MM.1S (cell line): ENCODE measurements at regions not wholly inside any gene's neighbourhood (a gene's known extent, or its start where the extent isn't known, plus 50 kb on each side); places are given as distances from the start of the nearest gene placed in this dataset.

Source experiments
- DNase-seq: peaks from one replicate; pipeline ENCODE4 v3.0.0-alpha.2; 2015
- H2AFZ ChIP-seq: fragments of 300-600 bp; sonication (generic); 2 replicates; pipeline ENCODE4 v1.6.0; 2016; ENCODE audit warnings: antibody characterized with exemption, low read length
- H3F3A ChIP-seq: fragments of 300-600 bp; sonication (generic); 2 replicates; pipeline ENCODE4 v1.6.1; 2016; ENCODE audit warnings: mild to moderate bottlenecking, antibody characterized with exemption, low read length, moderate library complexity, mixed read lengths; ENCODE audit not compliant: insufficient read depth
- H3K27ac ChIP-seq: fragments of 300-600 bp; sonication (generic); 2 replicates; pipeline ENCODE4 v1.5.1; 2016; ENCODE audit warnings: mild to moderate bottlenecking, low read length
- H3K27me3 ChIP-seq: fragments of 300-600 bp; sonication (generic); replicated peaks from 2 replicates; pipeline ENCODE4 v1.6.0; 2016; ENCODE audit warnings: low read length; ENCODE audit not compliant: insufficient read depth
- H3K36me3 ChIP-seq: fragments of 300-600 bp; sonication (generic); replicated peaks from 2 replicates; pipeline ENCODE4 v1.6.1; 2016; ENCODE audit warnings: mild to moderate bottlenecking, low read length, mixed read lengths; ENCODE audit not compliant: insufficient read depth
- H3K4me1 ChIP-seq: fragments of 300-600 bp; sonication (generic); 2 replicates; pipeline ENCODE4 v1.6.1; 2016; ENCODE audit warnings: low read length, mixed read lengths
- H3K4me2 ChIP-seq: fragments of 300-600 bp; sonication (generic); 2 replicates; pipeline ENCODE4 v1.6.0; 2016; ENCODE audit warnings: low read depth, low read length
- H3K4me3 ChIP-seq: fragments of 300-600 bp; sonication (generic); 2 replicates; pipeline ENCODE4 v1.5.1; 2016; ENCODE audit warnings: low read length, mixed read lengths
- H3K79me2 ChIP-seq: fragments of 300-600 bp; sonication (generic); 2 replicates; pipeline ENCODE4 v1.6.1; 2016; ENCODE audit warnings: mixed run types, low read length, mixed read lengths
- H3K9ac ChIP-seq: fragments of 300-600 bp; sonication (generic); 2 replicates; pipeline ENCODE4 v1.6.1; 2016; ENCODE audit warnings: low read length, mixed read lengths
- H3K9me2 ChIP-seq: fragments of 300-600 bp; sonication (generic); replicated peaks from 2 replicates; pipeline ENCODE4 v1.6.1; 2016; ENCODE audit warnings: mild to moderate bottlenecking, low read length, mixed read lengths; ENCODE audit not compliant: insufficient read depth
- H3K9me3 ChIP-seq: fragments of 300-600 bp; sonication (generic); replicated peaks from 2 replicates; pipeline ENCODE4 v1.6.1; 2016; ENCODE audit warnings: mild to moderate bottlenecking, low read length, mixed read lengths; ENCODE audit not compliant: insufficient read depth
- H4K20me1 ChIP-seq: fragments of 300-600 bp; sonication (generic); 2 replicates; pipeline ENCODE4 v1.6.1; 2016; ENCODE audit warnings: mild to moderate bottlenecking, low read length, moderate library complexity, mixed read lengths; ENCODE audit not compliant: insufficient read depth
- EZH2 ChIP-seq: fragments of 300-600 bp; sonication (generic); optimal IDR thresholded peaks from 2 replicates; pipeline ENCODE3; 2017; ENCODE audit warnings: low read depth, mild to moderate bottlenecking, antibody characterized with exemption, low read length, mixed read lengths
- EZH2phosphoT487 ChIP-seq: fragments of 300-600 bp; sonication (generic); IDR thresholded peaks from 2 replicates; pipeline ENCODE4 v1.6.1; 2018; ENCODE audit warnings: antibody characterized with exemption, low read length
- TF ChIP-seq, protein P1 (sequence below): fragments of 300-600 bp; sonication (generic); IDR thresholded peaks from 2 replicates; pipeline ENCODE4 v1.5.1; 2016; ENCODE audit warnings: antibody characterized with exemption, low read length, mixed read lengths

DNA sequence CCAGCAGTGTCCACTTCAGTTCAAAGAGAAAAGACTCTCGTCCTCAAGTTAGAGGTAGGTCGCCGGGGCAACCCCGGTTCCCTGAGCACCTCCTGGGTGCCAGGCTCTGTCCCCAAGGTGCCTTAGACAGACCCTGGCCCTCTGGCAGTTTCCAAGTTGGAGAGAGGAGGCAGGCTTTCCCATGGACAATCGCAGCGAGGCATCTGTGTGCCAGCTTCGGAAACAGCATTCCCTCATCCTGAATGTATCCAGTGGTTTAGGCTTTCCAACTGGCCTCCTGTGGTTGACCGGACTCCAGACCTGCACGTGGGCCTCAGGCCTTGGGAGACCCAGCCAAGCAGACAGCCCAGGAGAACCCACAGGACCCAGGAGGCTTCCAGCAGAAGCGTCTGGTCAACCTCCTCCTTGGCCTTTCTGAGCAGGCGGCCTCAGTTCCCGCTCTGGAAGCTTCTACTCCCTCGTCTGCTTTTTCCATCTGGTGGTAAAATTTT is 70.3 kb downstream of the KCNF1 start:
- H3K9me2 ChIP-seq, result no peaks in the 10 kb centered on the region
- no peaks in the 10 kb centered on the region; the same call in 1 of the 2 replicates for H3K27me3 ChIP-seq
- no peaks in the 10 kb centered on the region for H4K20me1 ChIP-seq
- no peaks in the 10 kb centered on the region for H3K9me3 ChIP-seq
- H3K79me2 ChIP-seq, result no peaks in the 10 kb centered on the region
- no peaks in the 10 kb centered on the region for H3K4me1 ChIP-seq
- H3K4me2 ChIP-seq, result no peak overlapping the region
- no peak overlapping the region for H2AFZ ChIP-seq
- TF ChIP-seq EZH2, result no peak
- no peaks in the 10 kb centered on the region for H3K36me3 ChIP-seq
- no peak overlapping the region for H3K27ac ChIP-seq
- H3K9ac ChIP-seq, result no peak overlapping the region
- DNase-seq, result no peak
- H3K4me3 ChIP-seq, result no peak overlapping the region
- no peaks in the 10 kb centered on the region for H3F3A ChIP-seq

DNA sequence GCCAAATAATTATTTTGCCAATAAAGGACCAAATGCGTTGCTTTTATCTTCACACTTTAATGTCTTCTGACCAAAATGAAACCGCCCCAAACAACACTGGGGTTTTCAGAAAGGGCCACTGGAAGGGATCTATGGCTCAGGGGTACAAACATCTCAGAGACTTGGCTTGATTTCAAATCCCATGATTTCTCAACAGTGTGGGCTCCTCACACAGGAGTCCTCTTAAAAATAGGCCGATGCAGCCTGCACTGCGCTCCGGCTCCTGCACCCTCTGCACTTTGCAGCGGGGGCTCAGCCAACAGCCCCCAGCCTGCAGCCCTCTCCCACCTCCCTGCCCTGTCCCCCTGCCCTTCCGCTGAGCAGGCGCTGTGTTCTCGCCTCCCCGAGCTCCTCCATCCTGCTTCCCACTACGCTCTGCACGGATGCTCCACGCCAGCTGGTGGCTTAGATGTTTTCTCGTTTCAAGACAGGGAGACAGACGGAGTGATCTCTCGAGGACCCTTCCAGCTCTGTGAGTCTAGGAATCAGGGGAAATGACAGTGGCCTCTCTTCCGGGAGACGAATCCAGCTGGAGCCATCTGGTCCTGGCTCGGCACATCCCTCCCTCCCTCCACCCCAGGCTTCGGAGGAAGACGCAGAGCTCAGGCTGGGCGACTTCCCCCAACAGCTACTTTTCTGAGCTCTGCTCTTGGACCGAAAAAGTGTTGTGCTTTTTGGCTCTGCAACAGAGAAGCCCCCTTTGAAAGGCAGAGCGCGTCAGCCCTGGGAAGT is 71.4 kb downstream of the KCNF1 start:
- Histone ChIP-seq H3K4me2 (no peak overlapping the region), H3K9me2 (no peaks in the 10 kb centered on the region), H3K4me1 (no peaks in the 10 kb centered on the region), H3K9ac (no peak overlapping the region), H4K20me1 (no peaks in the 10 kb centered on the region), H3K4me3 (no peak overlapping the region), H3K36me3 (no peaks in the 10 kb centered on the region), H2AFZ (no peak overlapping the region), H3K27me3 (no peaks in the 10 kb centered on the region; the same call in 1 of the 2 replicates), H3F3A (no peaks in the 10 kb centered on the region), H3K79me2 (no peaks in the 10 kb centered on the region), H3K27ac (no peak overlapping the region), H3K9me3 (no peaks in the 10 kb centered on the region)
- TF ChIP-seq EZH2phosphoT487, result no peak
- TF ChIP-seq, protein P1, sequence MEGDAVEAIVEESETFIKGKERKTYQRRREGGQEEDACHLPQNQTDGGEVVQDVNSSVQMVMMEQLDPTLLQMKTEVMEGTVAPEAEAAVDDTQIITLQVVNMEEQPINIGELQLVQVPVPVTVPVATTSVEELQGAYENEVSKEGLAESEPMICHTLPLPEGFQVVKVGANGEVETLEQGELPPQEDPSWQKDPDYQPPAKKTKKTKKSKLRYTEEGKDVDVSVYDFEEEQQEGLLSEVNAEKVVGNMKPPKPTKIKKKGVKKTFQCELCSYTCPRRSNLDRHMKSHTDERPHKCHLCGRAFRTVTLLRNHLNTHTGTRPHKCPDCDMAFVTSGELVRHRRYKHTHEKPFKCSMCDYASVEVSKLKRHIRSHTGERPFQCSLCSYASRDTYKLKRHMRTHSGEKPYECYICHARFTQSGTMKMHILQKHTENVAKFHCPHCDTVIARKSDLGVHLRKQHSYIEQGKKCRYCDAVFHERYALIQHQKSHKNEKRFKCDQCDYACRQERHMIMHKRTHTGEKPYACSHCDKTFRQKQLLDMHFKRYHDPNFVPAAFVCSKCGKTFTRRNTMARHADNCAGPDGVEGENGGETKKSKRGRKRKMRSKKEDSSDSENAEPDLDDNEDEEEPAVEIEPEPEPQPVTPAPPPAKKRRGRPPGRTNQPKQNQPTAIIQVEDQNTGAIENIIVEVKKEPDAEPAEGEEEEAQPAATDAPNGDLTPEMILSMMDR, result no peak
- TF ChIP-seq EZH2, result no peak
- DNase-seq, result no peak

DNA sequence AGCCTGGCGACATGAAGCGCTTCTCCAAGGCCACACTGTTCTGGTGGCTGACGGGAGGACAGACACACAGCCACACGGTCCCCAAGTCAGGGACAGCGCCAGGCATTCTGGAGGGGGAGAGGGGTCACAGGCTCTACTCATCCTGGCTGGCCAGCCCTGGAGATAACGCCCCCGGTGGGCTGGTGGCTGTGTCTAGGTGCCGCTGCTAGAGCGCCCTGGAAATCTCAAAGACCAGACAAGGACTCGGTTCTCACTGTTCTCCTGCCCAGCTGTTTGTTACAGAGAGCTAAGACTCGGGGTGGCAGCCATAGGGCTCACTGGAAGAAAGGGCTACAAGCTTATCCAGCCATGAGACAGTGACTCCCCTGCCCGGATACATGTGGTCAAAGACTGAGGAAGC is 72.0 kb downstream of the KCNF1 start:
- no peaks in the 10 kb centered on the region for H3K9me3 ChIP-seq
- H3K27me3 ChIP-seq, result no peaks in the 10 kb centered on the region; the same call in 1 of the 2 replicates
- DNase-seq, result no peak
- TF ChIP-seq EZH2phosphoT487, result no peak
- no peak for TF ChIP-seq EZH2
- TF ChIP-seq, protein P1, result no peak
- no peaks in the 10 kb centered on the region for H3K4me1 ChIP-seq
- no peak overlapping the region for H3K9ac ChIP-seq
- no peak overlapping the region for H3K4me2 ChIP-seq
- H3K79me2 ChIP-seq, result no peaks in the 10 kb centered on the region
- no peaks in the 10 kb centered on the region for H3F3A ChIP-seq
- no peak overlapping the region for H2AFZ ChIP-seq
- no peak overlapping the region for H3K4me3 ChIP-seq
- no peak overlapping the region for H3K27ac ChIP-seq
- H4K20me1 ChIP-seq, result no peaks in the 10 kb centered on the region
- no peaks in the 10 kb centered on the region for H3K9me2 ChIP-seq
- no peaks in the 10 kb centered on the region for H3K36me3 ChIP-seq
